Loucy (cell line): ENCODE measurements at regions not wholly inside any gene's neighbourhood (a gene's known extent, or its start where the extent isn't known, plus 50 kb on each side); places are given as distances from the start of the nearest gene placed in this dataset.

ENCODE experiments used
- H2AFZ ChIP-seq: fragments of 200-600 bp; sonication (generic); 2 replicates; pipeline ENCODE4 v1.6.0; 2016; ENCODE audit warnings: antibody characterized with exemption, mild to moderate bottlenecking, low read length, moderate library complexity
- H3F3A ChIP-seq: fragments of 200-600 bp; 2 replicates; pipeline ENCODE4 v1.6.0; 2016; ENCODE audit warnings: antibody characterized with exemption, low read depth, mild to moderate bottlenecking
- H3K27me3 ChIP-seq: fragments of 200-600 bp; sonication (generic); 2 replicates; pipeline ENCODE4 v1.6.1; 2014; ENCODE audit warnings: low read length, mild to moderate bottlenecking; ENCODE audit not compliant: insufficient read depth, poor library complexity, severe bottlenecking
- H3K36me3 ChIP-seq: fragments of 200-600 bp; sonication (generic); 2 replicates; pipeline ENCODE4 v1.6.1; 2016; ENCODE audit warnings: low read length; ENCODE audit not compliant: insufficient read depth
- H3K4me1 ChIP-seq: fragments of 200-600 bp; sonication (generic); 2 replicates; pipeline ENCODE4 v1.5.1; 2014; ENCODE audit warnings: low read length, mild to moderate bottlenecking; ENCODE audit not compliant: insufficient read depth, poor library complexity, severe bottlenecking
- H3K4me2 ChIP-seq: fragments of 200-600 bp; sonication (generic); 2 replicates; pipeline ENCODE4 v1.6.0; 2014; ENCODE audit warnings: antibody characterized with exemption, low read length, low read depth, mild to moderate bottlenecking; ENCODE audit not compliant: poor library complexity, severe bottlenecking
- H3K4me3 ChIP-seq: fragments of 200-600 bp; sonication (generic); 2 replicates; pipeline ENCODE4 v1.5.1; 2014; ENCODE audit warnings: low read length, mild to moderate bottlenecking, mixed read lengths; ENCODE audit not compliant: poor library complexity, severe bottlenecking
- H3K79me2 ChIP-seq: fragments of 200-600 bp; sonication (generic); 2 replicates; pipeline ENCODE4 v1.6.1; 2014; ENCODE audit warnings: low read length; ENCODE audit not compliant: insufficient read depth
- H3K9ac ChIP-seq: fragments of 200-600 bp; sonication (generic); 2 replicates; pipeline ENCODE4 v1.6.0; 2014; ENCODE audit warnings: mild to moderate bottlenecking, low read depth, low read length, moderate library complexity; ENCODE audit not compliant: poor library complexity, severe bottlenecking
- H3K9me2 ChIP-seq: fragments of 200-600 bp; sonication (generic); replicated peaks from 2 replicates; pipeline ENCODE4 v1.6.1; 2016; ENCODE audit warnings: low read depth, low read length, mixed read lengths
- H3K9me3 ChIP-seq: fragments of 200-600 bp; sonication (generic); 2 replicates; pipeline ENCODE4 v1.6.1; 2014; ENCODE audit warnings: mild to moderate bottlenecking, antibody characterized with exemption, low read length, low read depth; ENCODE audit not compliant: insufficient read depth
- H4K20me1 ChIP-seq: fragments of 200-600 bp; sonication (generic); 2 replicates; pipeline ENCODE4 v1.6.0; 2014; ENCODE audit warnings: antibody characterized with exemption, low read length, mild to moderate bottlenecking; ENCODE audit not compliant: insufficient read depth, poor library complexity, severe bottlenecking
- EZH2phosphoT487 ChIP-seq: fragments of 200-600 bp; IDR thresholded peaks from 2 replicates; pipeline ENCODE4 v1.6.1; 2018; ENCODE audit warnings: antibody characterized with exemption, mild to moderate bottlenecking, moderate library complexity, borderline replicate concordance
- TF ChIP-seq, protein P1 (sequence below): fragments of 200-600 bp; sonication (generic); conservative IDR thresholded peaks from 2 replicates; pipeline ENCODE4 v1.5.1; 2014; ENCODE audit warnings: mild to moderate bottlenecking, antibody characterized with exemption, low read length

DNA sequence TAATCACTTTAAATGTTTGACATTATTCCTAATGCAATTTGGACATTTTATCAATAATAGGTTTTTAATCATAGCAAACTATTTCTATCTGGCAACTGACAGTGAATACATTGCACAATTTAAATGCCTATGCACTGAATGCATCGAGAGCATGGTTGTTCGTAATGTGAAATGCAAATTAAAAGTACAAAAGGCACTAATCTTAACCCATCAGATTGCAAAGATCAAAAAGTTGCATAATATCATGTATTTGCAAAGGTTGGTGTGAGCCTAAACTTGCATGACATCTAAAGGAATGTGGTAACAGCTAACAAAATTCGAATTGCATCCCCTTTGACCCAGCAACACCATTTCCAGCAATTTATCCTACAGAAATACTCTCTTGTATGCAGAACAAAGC, 469.9 kb upstream of the IRAK1BP1 start:
- Histone ChIP-seq H2AFZ (no peak overlapping the region), H3K9me2 (no peaks in the 10 kb centered on the region), H4K20me1 (no peaks in the 10 kb centered on the region), H3K9ac (no peak overlapping the region), H3K4me2 (no peak overlapping the region), H3F3A (no peaks in the 10 kb centered on the region), H3K4me1 (no peaks in the 10 kb centered on the region), H3K27me3 (no peaks in the 10 kb centered on the region), H3K4me3 (no peak overlapping the region), H3K9me3 (no peaks in the 10 kb centered on the region), H3K79me2 (no peaks in the 10 kb centered on the region), H3K36me3 (no peaks in the 10 kb centered on the region)
- TF ChIP-seq, protein P1, sequence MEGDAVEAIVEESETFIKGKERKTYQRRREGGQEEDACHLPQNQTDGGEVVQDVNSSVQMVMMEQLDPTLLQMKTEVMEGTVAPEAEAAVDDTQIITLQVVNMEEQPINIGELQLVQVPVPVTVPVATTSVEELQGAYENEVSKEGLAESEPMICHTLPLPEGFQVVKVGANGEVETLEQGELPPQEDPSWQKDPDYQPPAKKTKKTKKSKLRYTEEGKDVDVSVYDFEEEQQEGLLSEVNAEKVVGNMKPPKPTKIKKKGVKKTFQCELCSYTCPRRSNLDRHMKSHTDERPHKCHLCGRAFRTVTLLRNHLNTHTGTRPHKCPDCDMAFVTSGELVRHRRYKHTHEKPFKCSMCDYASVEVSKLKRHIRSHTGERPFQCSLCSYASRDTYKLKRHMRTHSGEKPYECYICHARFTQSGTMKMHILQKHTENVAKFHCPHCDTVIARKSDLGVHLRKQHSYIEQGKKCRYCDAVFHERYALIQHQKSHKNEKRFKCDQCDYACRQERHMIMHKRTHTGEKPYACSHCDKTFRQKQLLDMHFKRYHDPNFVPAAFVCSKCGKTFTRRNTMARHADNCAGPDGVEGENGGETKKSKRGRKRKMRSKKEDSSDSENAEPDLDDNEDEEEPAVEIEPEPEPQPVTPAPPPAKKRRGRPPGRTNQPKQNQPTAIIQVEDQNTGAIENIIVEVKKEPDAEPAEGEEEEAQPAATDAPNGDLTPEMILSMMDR = no peak
- TF ChIP-seq EZH2phosphoT487 = no peak

DNA sequence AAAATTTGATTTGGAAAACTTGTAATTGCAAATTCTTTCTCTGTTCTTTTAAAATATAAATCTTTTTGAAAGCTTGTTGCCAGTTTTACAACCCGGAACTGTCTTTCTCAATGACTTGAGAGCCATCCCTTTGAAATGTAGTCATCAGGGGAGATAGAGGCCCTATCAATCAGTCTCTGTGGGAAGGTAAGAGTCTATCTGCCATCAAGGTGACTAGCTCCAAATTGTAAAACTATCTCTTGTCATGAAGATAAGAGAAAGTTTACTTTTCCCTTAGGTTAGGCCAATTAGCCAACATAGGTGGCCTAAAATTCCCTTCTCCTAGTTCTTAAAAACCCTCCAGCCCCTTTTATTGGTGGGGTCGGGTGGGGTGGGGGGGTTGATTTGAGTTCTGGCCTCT, 469.1 kb upstream of the IRAK1BP1 start:
- Histone ChIP-seq H2AFZ (no peak overlapping the region), H3K4me1 (no peaks in the 10 kb centered on the region), H3K36me3 (no peaks in the 10 kb centered on the region), H4K20me1 (no peaks in the 10 kb centered on the region), H3F3A (no peaks in the 10 kb centered on the region), H3K4me2 (no peak overlapping the region), H3K9me2 (no peaks in the 10 kb centered on the region), H3K9ac (no peak overlapping the region), H3K27me3 (no peaks in the 10 kb centered on the region), H3K9me3 (no peaks in the 10 kb centered on the region), H3K79me2 (no peaks in the 10 kb centered on the region), H3K4me3 (no peak overlapping the region)
- TF ChIP-seq EZH2phosphoT487 = no peak
- TF ChIP-seq, protein P1 = no peak

GRCh38 chr6:78400076-78400475, 467.3 kb upstream of the IRAK1BP1 start:
- no peak overlapping the region for H3K4me2 ChIP-seq
- TF ChIP-seq, protein P1 = no peak
- no peak for TF ChIP-seq EZH2phosphoT487
- no peaks in the 10 kb centered on the region for H3K27me3 ChIP-seq
- H4K20me1 ChIP-seq = no peaks in the 10 kb centered on the region
- no peaks in the 10 kb centered on the region for H3K36me3 ChIP-seq
- no peaks in the 10 kb centered on the region for H3K4me1 ChIP-seq
- no peak overlapping the region for H2AFZ ChIP-seq
- no peaks in the 10 kb centered on the region for H3K9me2 ChIP-seq
- H3K4me3 ChIP-seq = no peak overlapping the region
- H3K79me2 ChIP-seq = no peaks in the 10 kb centered on the region
- H3K9ac ChIP-seq = no peak overlapping the region
- no peaks in the 10 kb centered on the region for H3K9me3 ChIP-seq
- H3F3A ChIP-seq = no peaks in the 10 kb centered on the region
